ENCODE measurements at regions not wholly inside any gene's neighbourhood (a gene's known extent, or its start where the extent isn't known, plus 50 kb on each side); places are given as distances from the start of the nearest gene placed in this dataset.

- TF ChIP-seq CTCF (IDR thresholded peaks at IDR 0.05; ENCODE audit: insufficient read depth, low read length, poor library complexity, severe bottlenecking) = no peak
- TF ChIP-seq EZH2phosphoT487 (conservative IDR thresholded peaks at IDR 0.05; ENCODE audit: low read length) = no peak
These were observed 85.3 kb upstream of the FOXP4 start for GRCh38 chr6:41460742-41461336.
